OCI-LY3 (cell line): ENCODE measurements at regions not wholly inside any gene's neighbourhood (a gene's known extent, or its start where the extent isn't known, plus 50 kb on each side); places are given as distances from the start of the nearest gene placed in this dataset.
"Not testable (repeated sequence)": the region's sequence is repeated elsewhere in the genome, so short reads cannot be mapped to it uniquely, and the experiment has no call there.

ENCODE experiments used
- H2AFZ ChIP-seq: fragments of 200-600, 300-600 bp; shearing (Covaris generic); 2 replicates; pipeline ENCODE4 v1.6.0; 2014; ENCODE audit warnings: antibody characterized with exemption, low read depth, low read length
- H3K27ac ChIP-seq: fragments of 200-600, 300-600 bp; sonication (generic); 2 replicates; pipeline ENCODE4 v1.5.1; 2014; ENCODE audit warnings: mild to moderate bottlenecking, low read length, moderate library complexity, mixed read lengths
- H3K27me3 ChIP-seq: fragments of 200-600, 300-600 bp; sonication (generic); 2 replicates; pipeline ENCODE4 v1.6.1; 2014; ENCODE audit warnings: low read depth, low read length, mixed read lengths
- H3K36me3 ChIP-seq: fragments of 200-600, 300-600 bp; sonication (generic); replicated peaks from 2 replicates; pipeline ENCODE3; 2014; ENCODE audit warnings: low read depth, low read length, mixed read lengths
- H3K4me1 ChIP-seq: fragments of 300-600, 200-600 bp; sonication (generic); 2 replicates; pipeline ENCODE4 v1.6.1; 2014; ENCODE audit warnings: low read length, mixed read lengths
- H3K4me2 ChIP-seq: fragments of 200-600, 300-600 bp; sonication (generic); 2 replicates; pipeline ENCODE4 v1.6.1; 2014; ENCODE audit warnings: low read length, mixed read lengths
- H3K4me3 ChIP-seq: fragments of 300-600, 200-600 bp; sonication (generic); 2 replicates; pipeline ENCODE4 v1.5.1; 2014; ENCODE audit warnings: antibody characterized with exemption, mild to moderate bottlenecking, low read length, moderate library complexity
- H3K79me2 ChIP-seq: fragments of 300-600, 200-600 bp; shearing (Covaris generic); 2 replicates; pipeline ENCODE4 v1.6.1; 2014; ENCODE audit warnings: mild to moderate bottlenecking, low read length, mixed read lengths
- H3K9ac ChIP-seq: fragments of 300-600, 200-600 bp; shearing (Covaris generic); 2 replicates; pipeline ENCODE4 v1.6.0; 2014; ENCODE audit warnings: mild to moderate bottlenecking, low read length, moderate library complexity
- H3K9me3 ChIP-seq: fragments of 200-600, 300-600 bp; shearing (Covaris generic); 2 replicates; pipeline ENCODE4 v1.6.1; 2014; ENCODE audit warnings: low read length, mixed read lengths; ENCODE audit not compliant: insufficient read depth
- H4K20me1 ChIP-seq: fragments of 200-600, 300-600 bp; sonication (generic); 2 replicates; pipeline ENCODE4 v1.6.1; 2016; ENCODE audit warnings: low read length, mixed read lengths; ENCODE audit not compliant: insufficient read depth
- EZH2phosphoT487 ChIP-seq: fragments of 200-600 bp; shearing (Covaris generic); IDR thresholded peaks from 2 replicates; pipeline ENCODE4 v1.6.1; 2018; ENCODE audit warnings: antibody characterized with exemption, mixed run types, low read depth
- TF ChIP-seq, protein P1 (sequence below): fragments of 200-600, 300-600 bp; sonication (generic); IDR thresholded peaks from 2 replicates; pipeline ENCODE4 v1.5.1; 2014; ENCODE audit warnings: antibody characterized with exemption, low read length, low read depth

DNA sequence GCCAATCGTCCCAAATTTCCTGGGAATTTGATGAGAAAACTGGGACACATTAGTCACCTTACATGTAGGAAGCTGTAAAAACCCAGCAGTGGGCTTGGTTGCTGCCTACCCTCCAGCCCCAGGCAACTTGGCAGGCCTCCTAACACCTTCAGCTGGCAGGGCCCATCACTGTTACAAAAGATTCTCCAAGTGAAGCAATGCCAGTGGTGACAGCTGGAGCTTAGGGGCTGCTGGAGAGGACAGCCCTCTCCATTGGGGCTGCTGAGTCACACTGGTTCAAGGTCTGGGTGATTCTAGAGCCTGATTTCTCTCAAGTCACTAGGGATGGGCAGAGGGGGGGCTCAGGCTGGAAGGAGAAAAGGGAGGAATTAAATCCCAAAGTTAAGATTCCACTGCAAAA, 180.6 kb downstream of the COPRS start:
- Histone ChIP-seq H2AFZ (no peak overlapping the region), H3K79me2 (no peaks in the 10 kb centered on the region), H3K36me3 (no peaks in the 10 kb centered on the region), H3K4me2 (no peak overlapping the region), H3K27me3 (peaks cover 9% of the 10 kb centered on the region; the same call in 1 of the 2 replicates), H3K4me1 (peaks cover 16% of the 10 kb centered on the region), H3K9ac (no peak overlapping the region), H3K4me3 (no peak overlapping the region), H4K20me1 (no peaks in the 10 kb centered on the region), H3K27ac (no peak overlapping the region), H3K9me3 (no peaks in the 10 kb centered on the region)
- TF ChIP-seq EZH2phosphoT487: no peak
- TF ChIP-seq, protein P1, sequence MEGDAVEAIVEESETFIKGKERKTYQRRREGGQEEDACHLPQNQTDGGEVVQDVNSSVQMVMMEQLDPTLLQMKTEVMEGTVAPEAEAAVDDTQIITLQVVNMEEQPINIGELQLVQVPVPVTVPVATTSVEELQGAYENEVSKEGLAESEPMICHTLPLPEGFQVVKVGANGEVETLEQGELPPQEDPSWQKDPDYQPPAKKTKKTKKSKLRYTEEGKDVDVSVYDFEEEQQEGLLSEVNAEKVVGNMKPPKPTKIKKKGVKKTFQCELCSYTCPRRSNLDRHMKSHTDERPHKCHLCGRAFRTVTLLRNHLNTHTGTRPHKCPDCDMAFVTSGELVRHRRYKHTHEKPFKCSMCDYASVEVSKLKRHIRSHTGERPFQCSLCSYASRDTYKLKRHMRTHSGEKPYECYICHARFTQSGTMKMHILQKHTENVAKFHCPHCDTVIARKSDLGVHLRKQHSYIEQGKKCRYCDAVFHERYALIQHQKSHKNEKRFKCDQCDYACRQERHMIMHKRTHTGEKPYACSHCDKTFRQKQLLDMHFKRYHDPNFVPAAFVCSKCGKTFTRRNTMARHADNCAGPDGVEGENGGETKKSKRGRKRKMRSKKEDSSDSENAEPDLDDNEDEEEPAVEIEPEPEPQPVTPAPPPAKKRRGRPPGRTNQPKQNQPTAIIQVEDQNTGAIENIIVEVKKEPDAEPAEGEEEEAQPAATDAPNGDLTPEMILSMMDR: no peak

DNA sequence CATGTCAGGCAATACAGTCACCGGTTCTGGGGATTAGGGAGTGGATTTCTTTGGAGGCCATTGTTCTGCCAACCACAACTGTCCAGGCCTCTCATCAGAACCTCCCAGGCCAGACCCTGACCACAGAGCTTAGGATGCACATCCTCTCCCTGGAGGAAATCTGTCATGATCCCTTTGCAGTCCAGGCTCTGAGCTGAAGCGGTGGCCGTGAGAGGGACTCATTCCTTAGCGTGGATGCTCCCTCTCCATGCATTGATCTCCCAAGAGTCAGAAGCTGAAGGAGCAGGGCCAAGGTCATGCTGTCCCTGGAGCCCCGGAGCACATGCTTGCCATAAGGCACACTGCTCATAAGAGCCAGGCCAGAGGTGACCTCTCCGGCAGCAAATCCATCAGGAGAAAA, 181.4 kb downstream of the COPRS start:
- Histone ChIP-seq H3K79me2 (no peaks in the 10 kb centered on the region), H3K27ac (no peak overlapping the region), H3K4me2 (no peak overlapping the region), H4K20me1 (no peaks in the 10 kb centered on the region), H3K9ac (no peak overlapping the region), H3K9me3 (no peaks in the 10 kb centered on the region), H3K27me3 (peaks cover 14% of the 10 kb centered on the region; the same call in 1 of the 2 replicates), H3K4me1 (peaks cover 16% of the 10 kb centered on the region), H3K36me3 (no peaks in the 10 kb centered on the region), H2AFZ (no peak overlapping the region), H3K4me3 (no peak overlapping the region)
- no peak for TF ChIP-seq EZH2phosphoT487
- TF ChIP-seq, protein P1: no peak

DNA sequence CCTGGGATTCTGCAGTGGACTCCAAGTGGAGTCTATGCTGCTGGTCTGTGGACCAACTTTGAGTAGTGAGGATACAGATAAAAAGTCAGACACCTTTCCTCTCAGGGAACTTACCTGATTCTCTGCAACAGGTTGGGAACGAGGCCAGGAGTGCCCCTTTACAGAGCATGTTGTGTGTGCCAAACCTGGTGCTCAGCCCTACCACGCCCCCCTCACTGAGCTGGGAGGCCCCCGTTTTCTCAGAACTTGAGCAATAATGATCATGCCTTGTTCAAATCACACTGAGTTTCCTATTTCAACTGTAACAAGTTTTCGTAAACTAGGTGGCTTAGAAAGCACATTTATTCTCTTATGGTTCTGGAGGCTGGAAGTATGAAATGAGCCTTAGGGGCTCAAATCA, 182.0 kb downstream of the COPRS start:
- H3K9ac ChIP-seq: no peak overlapping the region
- H3K4me1 ChIP-seq: peaks cover 16% of the 10 kb centered on the region
- H3K27me3 ChIP-seq: peaks cover 15% of the 10 kb centered on the region; the same call in 1 of the 2 replicates
- no peaks in the 10 kb centered on the region for H3K36me3 ChIP-seq
- no peak for TF ChIP-seq EZH2phosphoT487
- TF ChIP-seq, protein P1: no peak
- H3K79me2 ChIP-seq: no peaks in the 10 kb centered on the region
- no peak overlapping the region for H2AFZ ChIP-seq
- no peak overlapping the region for H3K27ac ChIP-seq
- H3K4me2 ChIP-seq: no peak overlapping the region
- H3K4me3 ChIP-seq: no peak overlapping the region
- H3K9me3 ChIP-seq: no peaks in the 10 kb centered on the region
- no peaks in the 10 kb centered on the region for H4K20me1 ChIP-seq

DNA sequence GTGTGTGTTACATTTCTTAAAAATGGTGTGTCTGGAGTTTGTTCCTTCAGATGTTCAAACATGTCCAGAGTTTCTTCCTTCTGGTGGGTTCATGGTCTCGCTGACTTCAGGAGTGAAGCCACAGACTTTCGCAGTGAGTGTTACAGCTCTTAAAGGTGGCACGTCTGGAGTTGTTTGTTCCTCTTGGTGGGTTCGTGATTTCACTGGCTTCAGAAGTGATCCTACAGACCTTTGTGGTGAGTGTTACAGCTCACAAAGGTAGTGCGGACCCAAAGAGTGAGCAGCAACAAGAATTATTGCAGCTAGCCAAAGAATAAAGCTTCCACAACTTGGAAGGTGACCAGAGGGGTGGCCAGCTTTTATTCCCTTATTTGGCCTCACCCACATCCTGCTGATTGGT, 183.7 kb downstream of the COPRS start:
- not testable (repeated sequence) for H3K27ac ChIP-seq, H3K9me3 ChIP-seq, H3K4me3 ChIP-seq, H3K36me3 ChIP-seq, H4K20me1 ChIP-seq, H3K4me2 ChIP-seq, H3K9ac ChIP-seq, H2AFZ ChIP-seq, H3K79me2 ChIP-seq
- peaks cover 19% of the 10 kb centered on the region; the same call in 1 of the 2 replicates for H3K27me3 ChIP-seq
- peaks cover 13% of the 10 kb centered on the region for H3K4me1 ChIP-seq
